Stimulated activated naive B cell treated with anti-CD40 and anti-IgM and Interleukin-4, amounts not matched to agents 10 μg/mL and 1 μg/mL and 100 μg/mL, for 72 hours (primary cell): ENCODE measurements at regions not wholly inside any gene's neighbourhood (a gene's known extent, or its start where the extent isn't known, plus 50 kb on each side); places are given as distances from the start of the nearest gene placed in this dataset.
"Not testable (repeated sequence)": the region's sequence is repeated elsewhere in the genome, so short reads cannot be mapped to it uniquely, and the experiment has no call there.

Experiments used
- ATAC-seq, 2 donors: fragments of 150-1000 bp; cut with Tn5 transposase; replicated peaks; 2 replicates each; pipeline ENCODE4 v1.10.0; 2021; ENCODE audit warnings: moderate library complexity in 1 of 2
- DNase-seq: peaks from one replicate; pipeline ENCODE4 v3.0.0; 2021
- H3K27ac Mint-ChIP-seq: one replicate; pipeline ENCODE4 v1.8.0; 2022; ENCODE audit warnings: mild to moderate bottlenecking, mixed read lengths
- H3K27me3 Mint-ChIP-seq, 2 donors: one replicate each; pipeline ENCODE4 v1.8.0; 2022; ENCODE audit warnings: mixed read lengths in 2 of 2
- H3K36me3 Mint-ChIP-seq, 2 donors: one replicate each; pipeline ENCODE4 v1.8.0; 2022; ENCODE audit warnings: mixed read lengths in 2 of 2, mild to moderate bottlenecking in 1 of 2
- H3K4me1 Mint-ChIP-seq, 2 donors: one replicate each; pipeline ENCODE4 v1.8.0; 2022; ENCODE audit warnings: mixed read lengths in 2 of 2, mild to moderate bottlenecking in 1 of 2
- H3K4me3 Mint-ChIP-seq, 2 donors: one replicate each; pipeline ENCODE4 v1.8.0; 2022; ENCODE audit warnings: mild to moderate bottlenecking in 2 of 2, mixed read lengths in 2 of 2, moderate library complexity in 1 of 2
- H3K9me3 Mint-ChIP-seq, 2 donors: one replicate each; pipeline ENCODE4 v1.8.0; 2022; ENCODE audit warnings: mixed read lengths in 2 of 2, mild to moderate bottlenecking in 1 of 2

DNA sequence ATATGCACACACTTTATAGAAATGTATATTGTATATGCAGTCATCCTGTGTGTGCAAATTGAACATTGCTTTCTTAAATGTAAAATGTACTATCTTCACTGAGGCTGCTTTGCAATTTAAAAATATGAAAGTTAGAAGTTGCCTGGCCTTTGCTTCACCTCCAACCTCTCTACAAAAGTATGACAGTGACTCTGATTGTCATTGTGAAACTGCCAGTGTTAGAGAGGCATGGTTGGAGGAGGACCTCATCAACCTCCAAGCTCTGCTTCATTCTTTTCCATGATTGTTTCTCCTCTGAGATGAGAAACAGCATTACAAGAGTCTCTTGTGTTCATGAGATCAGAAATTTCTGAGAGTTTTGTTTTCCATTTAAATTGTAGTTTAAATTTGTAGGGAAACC, 185.5 kb downstream of the ZC3H11B start:
- no peaks in the 10 kb centered on the region for H3K9me3 Mint-ChIP-seq

GRCh38 chr1:219422811-219423598, 189.9 kb downstream of the ZC3H11B start:
- no peaks in the 10 kb centered on the region for H3K36me3 Mint-ChIP-seq
- DNase-seq (no peak), ATAC-seq (no peak)
- no peak overlapping the region for H3K4me3 Mint-ChIP-seq
- no peaks in the 10 kb centered on the region for H3K9me3 Mint-ChIP-seq
- H3K4me1 Mint-ChIP-seq = no peaks in the 10 kb centered on the region
- no peak overlapping the region for H3K27ac Mint-ChIP-seq
- H3K27me3 Mint-ChIP-seq = peaks cover 0 to 6% of the 10 kb centered on the region in 2 donors

More for the DNA sequence above, 185.5 kb downstream of the ZC3H11B start:
- Mint-ChIP-seq H3K27me3 (no peaks in the 10 kb centered on the region), H3K4me3 (no peak overlapping the region), H3K4me1 (no peaks in the 10 kb centered on the region), H3K36me3 (no peaks in the 10 kb centered on the region), H3K27ac (no peak overlapping the region)
- DNase-seq (no peak), ATAC-seq (no peak)

DNA sequence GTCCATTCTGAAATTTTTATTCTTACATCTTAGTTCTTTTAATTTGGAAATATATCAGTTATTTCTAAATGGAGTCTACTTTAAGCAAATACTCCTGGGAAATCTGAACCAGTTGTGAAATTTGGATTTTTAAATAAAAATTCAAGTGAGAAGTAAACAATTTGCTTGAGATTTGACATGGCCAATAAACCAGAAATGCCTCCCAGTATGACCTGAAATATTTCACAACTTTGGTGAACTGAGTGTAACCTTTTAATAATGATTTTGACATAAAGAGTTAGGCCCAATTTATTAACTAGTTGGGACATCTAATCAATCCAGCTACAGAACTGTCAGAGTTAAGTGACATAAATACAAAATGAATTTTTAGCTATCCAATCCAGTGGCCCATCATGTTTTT, 192.0 kb downstream of the ZC3H11B start:
- Mint-ChIP-seq H3K27me3 (peaks cover 0 to 6% of the 10 kb centered on the region in 2 donors), H3K9me3 (no peaks in the 10 kb centered on the region), H3K4me1 (no peaks in the 10 kb centered on the region), H3K36me3 (no peaks in the 10 kb centered on the region), H3K4me3 (no peak overlapping the region), H3K27ac (no peak overlapping the region)
- no peak for DNase-seq
- ATAC-seq = no peak

- ATAC-seq (no peak), DNase-seq (no peak)
- no peaks in the 10 kb centered on the region for H3K9me3 Mint-ChIP-seq
- no peak overlapping the region for H3K27ac Mint-ChIP-seq
- H3K36me3 Mint-ChIP-seq = no peaks in the 10 kb centered on the region
- no peak overlapping the region for H3K4me3 Mint-ChIP-seq
- H3K27me3 Mint-ChIP-seq = peaks cover 0 to 11% of the 10 kb centered on the region in 2 donors
- no peaks in the 10 kb centered on the region for H3K4me1 Mint-ChIP-seq
These were observed 193.0 kb downstream of the ZC3H11B start for GRCh38 chr1:219419860-219420259.

DNA sequence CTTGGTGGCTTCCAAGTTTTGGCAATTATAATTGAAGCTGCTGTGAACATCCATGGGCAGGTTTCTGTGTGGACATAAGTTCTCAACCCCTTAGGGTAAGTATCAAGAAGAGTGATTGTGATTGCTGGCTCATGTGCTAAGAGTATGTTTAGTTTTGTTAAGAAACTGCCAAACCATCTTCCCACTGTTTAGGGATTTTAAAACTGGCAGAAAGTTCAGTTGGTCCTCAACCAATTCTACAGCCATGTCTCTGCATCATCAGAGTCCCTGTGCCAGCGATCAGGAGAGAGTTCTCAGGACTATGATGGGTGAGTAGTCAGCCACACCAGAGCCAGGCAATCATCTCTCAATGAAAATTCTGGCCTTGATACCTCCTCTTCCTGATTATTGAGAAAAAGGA, 193.8 kb downstream of the ZC3H11B start:
- ATAC-seq = no peak
- Mint-ChIP-seq H3K36me3 (no peaks in the 10 kb centered on the region), H3K27me3 (peaks cover 0 to 13% of the 10 kb centered on the region in 2 donors), H3K27ac (no peak overlapping the region), H3K9me3 (no peaks in the 10 kb centered on the region), H3K4me3 (no peak overlapping the region), H3K4me1 (no peaks in the 10 kb centered on the region)
- DNase-seq = no peak

GRCh38 chr1:219417610-219418009, 195.3 kb downstream of the ZC3H11B start:
- no peaks in the 10 kb centered on the region for H3K36me3 Mint-ChIP-seq
- no peaks in the 10 kb centered on the region for H3K4me1 Mint-ChIP-seq
- no peak for ATAC-seq
- H3K27ac Mint-ChIP-seq = no peak overlapping the region
- H3K9me3 Mint-ChIP-seq = no peaks in the 10 kb centered on the region
- DNase-seq = no peak
- peaks cover 0 to 13% of the 10 kb centered on the region in 2 donors for H3K27me3 Mint-ChIP-seq
- H3K4me3 Mint-ChIP-seq = no peak overlapping the region

- no peaks in the 10 kb centered on the region for H3K9me3 Mint-ChIP-seq
- H3K4me1 Mint-ChIP-seq = no peaks in the 10 kb centered on the region
- ATAC-seq = peak; percentile 80 to 92
- peak; percentile 45 for DNase-seq
- no peak overlapping the region for H3K27ac Mint-ChIP-seq
- H3K4me3 Mint-ChIP-seq = no peak overlapping the region
- H3K36me3 Mint-ChIP-seq = no peaks in the 10 kb centered on the region
- peaks cover 0 to 12% of the 10 kb centered on the region in 2 donors for H3K27me3 Mint-ChIP-seq
These were observed 196.2 kb downstream of the ZC3H11B start for GRCh38 chr1:219416598-219417238.

- no peak for ATAC-seq
- H3K9me3 Mint-ChIP-seq = no peaks in the 10 kb centered on the region
- no peaks in the 10 kb centered on the region for H3K4me1 Mint-ChIP-seq
- DNase-seq = no peak
- H3K27ac Mint-ChIP-seq = no peak overlapping the region
- H3K27me3 Mint-ChIP-seq = peaks cover 0 to 7% of the 10 kb centered on the region in 2 donors
- no peak overlapping the region for H3K4me3 Mint-ChIP-seq
- no peaks in the 10 kb centered on the region for H3K36me3 Mint-ChIP-seq
These were observed 197.0 kb downstream of the ZC3H11B start for GRCh38 chr1:219415915-219416314.

GRCh38 chr1:219415433-219415832, 197.5 kb downstream of the ZC3H11B start:
- Mint-ChIP-seq H3K4me3 (no peak overlapping the region), H3K4me1 (no peaks in the 10 kb centered on the region), H3K9me3 (no peaks in the 10 kb centered on the region), H3K27ac (no peak overlapping the region), H3K27me3 (peaks cover 0 to 7% of the 10 kb centered on the region in 2 donors), H3K36me3 (no peaks in the 10 kb centered on the region)
- no peak for ATAC-seq
- no peak for DNase-seq

- Mint-ChIP-seq H3K27ac (no peak overlapping the region), H3K36me3 (no peaks in the 10 kb centered on the region), H3K4me3 (no peak overlapping the region), H3K9me3 (no peaks in the 10 kb centered on the region), H3K4me1 (no peaks in the 10 kb centered on the region), H3K27me3 (peaks cover 0 to 7% of the 10 kb centered on the region in 2 donors)
- no peak for ATAC-seq
- DNase-seq = no peak
These were observed 198.7 kb downstream of the ZC3H11B start for GRCh38 chr1:219414250-219414649.

GRCh38 chr1:219413536-219413935, 199.4 kb downstream of the ZC3H11B start:
- no peaks in the 10 kb centered on the region for H3K9me3 Mint-ChIP-seq
- no peak for ATAC-seq
- DNase-seq = no peak
- H3K36me3 Mint-ChIP-seq = no peaks in the 10 kb centered on the region
- no peaks in the 10 kb centered on the region for H3K4me1 Mint-ChIP-seq
- no peak overlapping the region for H3K4me3 Mint-ChIP-seq
- peaks cover 0 to 7% of the 10 kb centered on the region in 2 donors for H3K27me3 Mint-ChIP-seq
- no peak overlapping the region for H3K27ac Mint-ChIP-seq

- no peaks in the 10 kb centered on the region for H3K9me3 Mint-ChIP-seq
- no peak overlapping the region for H3K27ac Mint-ChIP-seq
- no peak for ATAC-seq
- peaks cover 0 to 7% of the 10 kb centered on the region in 2 donors for H3K27me3 Mint-ChIP-seq
- DNase-seq = no peak
- no peaks in the 10 kb centered on the region for H3K36me3 Mint-ChIP-seq
- no peak overlapping the region for H3K4me3 Mint-ChIP-seq
- no peaks in the 10 kb centered on the region for H3K4me1 Mint-ChIP-seq
These were observed 200.1 kb downstream of the ZC3H11B start for GRCh38 chr1:219412772-219413171.

DNA sequence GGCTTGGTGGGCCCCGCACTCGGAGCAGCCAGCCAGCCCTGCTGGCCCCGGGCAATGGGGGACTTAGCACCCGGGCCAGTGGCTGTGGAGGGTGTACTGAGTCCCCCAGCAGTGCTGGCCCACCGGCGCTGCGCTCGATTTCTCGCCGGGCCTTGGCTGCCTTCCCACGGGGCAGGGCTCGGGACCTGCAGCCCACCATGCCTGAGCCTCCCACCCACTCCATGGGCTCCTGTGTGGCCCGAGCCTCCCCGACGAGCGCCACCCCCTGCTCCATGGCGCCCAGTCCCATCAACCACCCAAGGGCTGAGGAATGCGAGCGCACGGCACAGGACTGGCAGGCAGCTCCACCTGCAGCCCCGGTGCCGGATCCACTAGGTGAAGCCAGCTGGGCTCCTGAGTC, 202.2 kb downstream of the ZC3H11B start:
- not testable (repeated sequence) for H3K27ac Mint-ChIP-seq, DNase-seq, H3K36me3 Mint-ChIP-seq, H3K9me3 Mint-ChIP-seq, H3K27me3 Mint-ChIP-seq, H3K4me1 Mint-ChIP-seq, H3K4me3 Mint-ChIP-seq, ATAC-seq

DNA sequence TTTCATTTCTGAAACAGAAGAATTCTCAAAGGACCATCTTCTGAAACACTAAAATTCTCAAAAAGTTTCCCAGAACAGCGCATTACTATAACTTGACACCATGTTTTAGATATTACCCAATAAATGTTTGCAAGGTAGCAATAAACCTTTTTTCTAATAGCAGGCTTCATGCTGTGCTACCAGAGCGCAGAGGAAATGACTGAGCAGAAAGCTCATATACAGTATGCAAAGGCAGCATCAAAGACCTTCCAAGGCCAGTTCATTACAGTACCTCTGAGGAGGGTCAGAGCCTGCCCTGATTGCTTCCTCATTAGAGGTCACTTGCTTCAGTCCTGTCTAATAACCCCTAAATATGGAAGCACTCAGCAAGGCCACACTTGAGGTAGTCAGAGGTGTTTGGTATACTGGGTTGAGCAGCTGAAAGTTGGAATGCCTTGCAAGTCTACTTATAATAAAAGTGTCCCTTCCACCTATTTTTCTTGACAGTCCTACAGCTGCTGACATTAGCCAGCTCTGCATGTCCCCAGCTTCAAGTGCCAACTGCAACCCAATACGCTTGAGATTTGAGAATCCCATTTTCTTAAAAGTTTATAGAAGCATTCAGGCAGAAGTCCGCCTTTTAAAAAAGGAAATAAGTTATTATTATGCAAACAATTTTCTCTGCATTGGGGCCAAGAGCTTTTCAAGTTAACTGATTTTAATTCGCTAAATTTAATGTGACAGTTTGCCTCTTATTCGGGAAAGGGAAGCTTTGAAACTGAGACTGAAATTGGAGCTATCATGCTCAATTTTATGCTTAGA, 207.2 kb downstream of the ZC3H11B start:
- no peaks in the 10 kb centered on the region for H3K36me3 Mint-ChIP-seq
- no peaks in the 10 kb centered on the region for H3K27me3 Mint-ChIP-seq
- H3K9me3 Mint-ChIP-seq = no peaks in the 10 kb centered on the region
- H3K27ac Mint-ChIP-seq = no peak overlapping the region
- ATAC-seq (no peak), DNase-seq (no peak)
- no peak overlapping the region for H3K4me3 Mint-ChIP-seq
- no peaks in the 10 kb centered on the region for H3K4me1 Mint-ChIP-seq
